PC-9 (cell line): ENCODE measurements at regions not wholly inside any gene's neighbourhood (a gene's known extent, or its start where the extent isn't known, plus 50 kb on each side); places are given as distances from the start of the nearest gene placed in this dataset.

Experiments
- BruUV-seq: library from RNA; stranded (reverse); fragments of 400-500 nt; replicated peaks from 2 replicates; lab custom pipeline; 2021; lab: Mats Ljungman, UMichigan
- CTCF ChIA-PET: fragments of 300-600 bp; sonication (Branson Sonifier 250); formaldehyde crosslinking; loops from one replicate; lab custom pipeline; 2022; ENCODE audit warnings: antibody characterized with exemption; lab: Charles Lee
- POLR2A ChIA-PET: fragments of 300-600 bp; sonication (Branson Sonifier 250); formaldehyde crosslinking; loops from one replicate; lab custom pipeline; 2022; ENCODE audit warnings: antibody characterized with exemption; ENCODE audit not compliant: unreplicated experiment; lab: Charles Lee
- DNase-seq, 2 experiments: peaks; one replicate each; pipeline versions ENCODE4 v3.0.0 to v3.0.0-alpha.2; 2015 to 2022; ENCODE audit warnings: mixed read lengths in 1 of 2
- H2AFZ ChIP-seq: fragments of 200-600 bp; sonication (generic); 2 replicates; pipeline ENCODE4 v1.8.1; 2017; ENCODE audit warnings: antibody characterized with exemption
- H3F3A ChIP-seq: fragments of 200-600 bp; sonication (generic); 2 replicates; pipeline ENCODE4 v1.8.1; 2017; ENCODE audit warnings: antibody characterized with exemption, mild to moderate bottlenecking, low read depth; ENCODE audit not compliant: insufficient read depth
- H3K27ac ChIP-seq: fragments of 200-600 bp; sonication (generic); 2 replicates; pipeline ENCODE4 v1.6.1; 2016; ENCODE audit warnings: mixed run types
- H3K27me3 ChIP-seq: fragments of 200-600 bp; sonication (generic); 2 replicates; pipeline ENCODE4 v1.6.1; 2016; ENCODE audit warnings: low read depth, mixed run types; ENCODE audit not compliant: insufficient read depth
- H3K36me3 ChIP-seq: fragments of 200-600 bp; sonication (generic); 2 replicates; pipeline ENCODE4 v1.6.1; 2016; ENCODE audit warnings: low read depth, mixed run types
- H3K4me1 ChIP-seq: fragments of 200-600 bp; sonication (generic); replicated peaks from 2 replicates; pipeline ENCODE4 v1.6.1; 2016; ENCODE audit warnings: mixed run types; ENCODE audit not compliant: insufficient read depth
- H3K4me2 ChIP-seq: fragments of 200-600 bp; sonication (generic); 2 replicates; pipeline ENCODE4 v1.6.1; 2017; ENCODE audit warnings: mixed run types
- H3K4me3 ChIP-seq: fragments of 200-600 bp; sonication (generic); 2 replicates; pipeline ENCODE4 v1.6.1; 2016; ENCODE audit warnings: mixed run types
- H3K79me2 ChIP-seq: fragments of 200-600 bp; sonication (generic); 2 replicates; pipeline ENCODE4 v1.6.1; 2017; ENCODE audit warnings: low read depth, mixed run types
- H3K9me2 ChIP-seq: fragments of 200-600 bp; sonication (generic); 2 replicates; pipeline ENCODE4 v1.8.1; 2017; ENCODE audit warnings: mild to moderate bottlenecking; ENCODE audit not compliant: insufficient read depth
- H3K9me3 ChIP-seq: fragments of 200-600 bp; sonication (generic); 2 replicates; pipeline ENCODE4 v1.8.1; 2016; ENCODE audit warnings: low read depth; ENCODE audit not compliant: insufficient read depth
- H4K20me1 ChIP-seq: fragments of 200-600 bp; sonication (generic); 2 replicates; pipeline ENCODE4 v1.8.1; 2017; ENCODE audit not compliant: insufficient read depth
- EZH2 ChIP-seq: fragments of 200-600 bp; sonication (generic); IDR thresholded peaks from 2 replicates; pipeline ENCODE4 v1.8.0; 2017; ENCODE audit warnings: antibody characterized with exemption, low read depth
- intact Hi-C: fragments of 100-400 bp; cut with micrococcal nuclease; formaldehyde crosslinking; loops from one replicate; pipeline ENCODE4 v1.10.0; 2022; ENCODE audit not compliant: unreplicated experiment
- TF ChIP-seq, protein P1 (sequence below): fragments of 200-600 bp; sonication (generic); conservative IDR thresholded peaks from 2 replicates; pipeline ENCODE4 v1.6.1; 2017; ENCODE audit warnings: mixed run types, antibody characterized with exemption, mild to moderate bottlenecking, moderate library complexity

DNA sequence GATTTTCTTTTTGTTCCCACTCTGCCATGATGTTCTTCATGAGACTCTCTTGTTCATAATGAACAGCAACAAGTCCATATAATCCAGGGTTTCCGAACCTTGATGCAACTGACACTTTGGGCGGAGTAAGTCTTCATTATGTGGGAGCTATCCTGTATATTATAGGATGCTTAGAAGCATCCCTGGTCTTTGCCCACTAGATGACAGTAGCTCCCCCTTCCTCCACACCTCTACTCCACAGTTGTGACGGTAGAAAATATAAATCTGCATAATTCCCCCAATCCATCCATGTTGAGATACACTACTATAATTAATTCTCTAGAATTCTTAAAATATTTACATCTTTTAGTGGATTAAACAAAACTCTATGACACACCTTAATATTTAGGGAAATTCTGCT lies 482.2 kb upstream of the CELF4 start:
- Histone ChIP-seq H3K27me3 (no peaks in the 10 kb centered on the region), H3K4me3 (no peak overlapping the region), H3K9me3 (no peaks in the 10 kb centered on the region), H3K27ac (no peak overlapping the region), H3F3A (no peaks in the 10 kb centered on the region), H3K4me1 (no peaks in the 10 kb centered on the region), H3K4me2 (no peak overlapping the region), H4K20me1 (no peaks in the 10 kb centered on the region), H3K36me3 (no peaks in the 10 kb centered on the region), H2AFZ (no peak overlapping the region), H3K79me2 (no peaks in the 10 kb centered on the region), H3K9me2 (no peaks in the 10 kb centered on the region)
- DNase-seq, result no peak
- ChIA-PET CTCF (no interaction called here), POLR2A (no interaction called here)
- TF ChIP-seq, protein P1, sequence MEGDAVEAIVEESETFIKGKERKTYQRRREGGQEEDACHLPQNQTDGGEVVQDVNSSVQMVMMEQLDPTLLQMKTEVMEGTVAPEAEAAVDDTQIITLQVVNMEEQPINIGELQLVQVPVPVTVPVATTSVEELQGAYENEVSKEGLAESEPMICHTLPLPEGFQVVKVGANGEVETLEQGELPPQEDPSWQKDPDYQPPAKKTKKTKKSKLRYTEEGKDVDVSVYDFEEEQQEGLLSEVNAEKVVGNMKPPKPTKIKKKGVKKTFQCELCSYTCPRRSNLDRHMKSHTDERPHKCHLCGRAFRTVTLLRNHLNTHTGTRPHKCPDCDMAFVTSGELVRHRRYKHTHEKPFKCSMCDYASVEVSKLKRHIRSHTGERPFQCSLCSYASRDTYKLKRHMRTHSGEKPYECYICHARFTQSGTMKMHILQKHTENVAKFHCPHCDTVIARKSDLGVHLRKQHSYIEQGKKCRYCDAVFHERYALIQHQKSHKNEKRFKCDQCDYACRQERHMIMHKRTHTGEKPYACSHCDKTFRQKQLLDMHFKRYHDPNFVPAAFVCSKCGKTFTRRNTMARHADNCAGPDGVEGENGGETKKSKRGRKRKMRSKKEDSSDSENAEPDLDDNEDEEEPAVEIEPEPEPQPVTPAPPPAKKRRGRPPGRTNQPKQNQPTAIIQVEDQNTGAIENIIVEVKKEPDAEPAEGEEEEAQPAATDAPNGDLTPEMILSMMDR, result no peak
- no peak for TF ChIP-seq EZH2
- no TSS peak for BruUV-seq
- intact Hi-C loops, result no loop called here

GRCh38 chr18:38046651-38047050 lies 481.1 kb upstream of the CELF4 start:
- Histone ChIP-seq H3K27me3 (no peaks in the 10 kb centered on the region), H3F3A (no peaks in the 10 kb centered on the region), H3K4me3 (no peak overlapping the region), H3K4me1 (no peaks in the 10 kb centered on the region), H3K27ac (no peak overlapping the region), H3K36me3 (no peaks in the 10 kb centered on the region), H2AFZ (no peak overlapping the region), H4K20me1 (no peaks in the 10 kb centered on the region), H3K9me3 (no peaks in the 10 kb centered on the region), H3K79me2 (no peaks in the 10 kb centered on the region), H3K4me2 (no peak overlapping the region), H3K9me2 (no peaks in the 10 kb centered on the region)
- ChIA-PET CTCF (no interaction called here), POLR2A (interaction anchor here (0.6 kb wide), 1 partner anchor 1668 kb away, joined by 3 read pairs; no protein-coding TSS in a partner anchor)
- BruUV-seq, result no TSS peak
- intact Hi-C loops, result no loop called here
- no peak for DNase-seq
- TF ChIP-seq, protein P1, result no peak
- no peak for TF ChIP-seq EZH2

- Histone ChIP-seq H3K9me2 (no peaks in the 10 kb centered on the region), H3K9me3 (no peaks in the 10 kb centered on the region), H3F3A (no peaks in the 10 kb centered on the region), H3K4me1 (no peaks in the 10 kb centered on the region), H3K4me3 (no peak overlapping the region), H3K36me3 (no peaks in the 10 kb centered on the region), H3K4me2 (no peak overlapping the region), H3K79me2 (no peaks in the 10 kb centered on the region), H2AFZ (no peak overlapping the region), H4K20me1 (no peaks in the 10 kb centered on the region), H3K27me3 (peaks cover 4% of the 10 kb centered on the region; the same call in 1 of the 2 replicates), H3K27ac (no peak overlapping the region)
- intact Hi-C loops, result no loop called here
- TF ChIP-seq, protein P1, result no peak
- no peak for TF ChIP-seq EZH2
- ChIA-PET POLR2A (no interaction called here), CTCF (no interaction called here)
- no peak for DNase-seq
- no TSS peak for BruUV-seq
Measured at GRCh38 chr18:38045845-38046244, 480.2 kb upstream of the CELF4 start.
